ENCODE measurements at regions not wholly inside any gene's neighbourhood (a gene's known extent, or its start where the extent isn't known, plus 50 kb on each side); places are given as distances from the start of the nearest gene placed in this dataset.

DNA sequence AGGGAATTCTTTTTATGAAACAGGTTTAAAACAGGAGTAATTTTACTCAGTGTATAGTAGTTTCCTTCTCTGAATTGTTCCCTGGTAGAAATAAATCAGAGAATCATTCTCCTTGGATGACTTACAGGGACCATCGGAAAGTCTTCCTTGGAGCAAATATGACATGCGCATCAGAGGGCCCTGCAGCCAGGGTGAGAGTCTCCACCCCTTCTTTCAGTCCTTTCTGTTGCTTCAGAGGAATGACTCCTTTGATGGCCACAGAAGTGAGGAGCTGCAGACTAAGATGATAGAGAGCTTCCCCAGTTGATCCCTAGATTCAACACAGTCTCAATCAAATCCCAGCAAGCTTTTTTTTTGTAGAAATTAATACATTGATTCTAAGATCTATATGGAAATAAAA, 294.8 kb upstream of the UMPS start:
- Mint-ChIP-seq H3K4me3 (ENCODE audit: low read depth) (no peak overlapping the region), H3K4me1 (ENCODE audit: low read depth) (no peaks in the 10 kb centered on the region), H3K9me3 (no peaks in the 10 kb centered on the region), H3K27ac (no peak overlapping the region), H3K27me3 (ENCODE audit: low read depth) (no peaks in the 10 kb centered on the region), H3K36me3 (ENCODE audit: low read depth) (no peaks in the 10 kb centered on the region)
- no peak for DNase-seq (ENCODE audit: low spot score)
- intact Hi-C loops (cut with micrococcal nuclease) = no loop called here

DNA sequence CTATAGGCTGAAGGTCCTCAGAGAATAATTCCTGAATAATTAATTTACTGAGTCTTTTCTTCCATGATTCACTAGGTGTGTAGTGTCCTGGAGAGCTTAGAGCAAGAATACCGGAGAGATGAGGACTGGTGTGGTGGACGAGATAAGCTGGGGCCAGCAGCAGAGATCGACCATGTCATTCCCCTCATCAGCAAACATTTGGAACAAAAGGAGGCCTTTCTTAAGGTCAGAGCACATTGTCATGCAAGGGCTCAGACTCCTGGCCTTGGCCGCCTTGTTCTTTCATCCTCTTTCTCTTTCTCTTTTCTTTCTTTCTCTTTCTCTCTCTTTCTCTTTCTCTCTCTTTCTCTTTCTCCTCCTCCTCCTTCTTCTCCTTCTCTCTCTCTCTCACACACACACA, 291.4 kb upstream of the UMPS start:
- Mint-ChIP-seq H3K27me3 (ENCODE audit: low read depth) (no peaks in the 10 kb centered on the region), H3K4me1 (ENCODE audit: low read depth) (no peaks in the 10 kb centered on the region), H3K9me3 (no peaks in the 10 kb centered on the region), H3K27ac (no peak overlapping the region), H3K36me3 (ENCODE audit: low read depth) (no peaks in the 10 kb centered on the region), H3K4me3 (ENCODE audit: low read depth) (no peak overlapping the region)
- no peak for DNase-seq (ENCODE audit: low spot score)
- intact Hi-C loops (cut with micrococcal nuclease) = no loop called here

GRCh38 chr3:124439603-124440002, 290.6 kb upstream of the UMPS start:
- Mint-ChIP-seq H3K4me3 (ENCODE audit: low read depth) (no peak overlapping the region), H3K36me3 (ENCODE audit: low read depth) (no peaks in the 10 kb centered on the region), H3K9me3 (no peaks in the 10 kb centered on the region), H3K4me1 (ENCODE audit: low read depth) (no peaks in the 10 kb centered on the region), H3K27me3 (ENCODE audit: low read depth) (no peaks in the 10 kb centered on the region), H3K27ac (no peak overlapping the region)
- intact Hi-C loops (cut with micrococcal nuclease) = no loop called here
- no peak for DNase-seq (ENCODE audit: low spot score)

GRCh38 chr3:124441766-124442165, 288.5 kb upstream of the UMPS start:
- Mint-ChIP-seq H3K36me3 (ENCODE audit: low read depth) (no peaks in the 10 kb centered on the region), H3K27ac (no peak overlapping the region), H3K27me3 (ENCODE audit: low read depth) (no peaks in the 10 kb centered on the region), H3K4me1 (ENCODE audit: low read depth) (no peaks in the 10 kb centered on the region), H3K4me3 (ENCODE audit: low read depth) (no peak overlapping the region), H3K9me3 (no peaks in the 10 kb centered on the region)
- no peak for DNase-seq (ENCODE audit: low spot score)
- intact Hi-C loops (cut with micrococcal nuclease) = no loop called here

GRCh38 chr3:124442463-124442862, 287.8 kb upstream of the UMPS start:
- Mint-ChIP-seq H3K4me3 (ENCODE audit: low read depth) (no peak overlapping the region), H3K27me3 (ENCODE audit: low read depth) (no peaks in the 10 kb centered on the region), H3K36me3 (ENCODE audit: low read depth) (no peaks in the 10 kb centered on the region), H3K27ac (no peak overlapping the region), H3K9me3 (no peaks in the 10 kb centered on the region), H3K4me1 (ENCODE audit: low read depth) (no peaks in the 10 kb centered on the region)
- no peak for DNase-seq (ENCODE audit: low spot score)
- intact Hi-C loops (cut with micrococcal nuclease) = no loop called here

GRCh38 chr3:124443446-124443845, 286.8 kb upstream of the UMPS start:
- intact Hi-C loops (cut with micrococcal nuclease) = no loop called here
- Mint-ChIP-seq H3K36me3 (ENCODE audit: low read depth) (no peaks in the 10 kb centered on the region), H3K27ac (no peak overlapping the region), H3K9me3 (no peaks in the 10 kb centered on the region), H3K4me3 (ENCODE audit: low read depth) (no peak overlapping the region), H3K27me3 (ENCODE audit: low read depth) (peaks cover 4% of the 10 kb centered on the region), H3K4me1 (ENCODE audit: low read depth) (no peaks in the 10 kb centered on the region)
- DNase-seq (ENCODE audit: low spot score) = no peak

GRCh38 chr3:124444075-124444474, 286.2 kb upstream of the UMPS start:
- no peaks in the 10 kb centered on the region for H3K36me3 Mint-ChIP-seq (ENCODE audit: low read depth)
- H3K27me3 Mint-ChIP-seq (ENCODE audit: low read depth) = peaks cover 4% of the 10 kb centered on the region
- intact Hi-C loops (cut with micrococcal nuclease) = no loop called here
- H3K9me3 Mint-ChIP-seq = no peaks in the 10 kb centered on the region
- H3K27ac Mint-ChIP-seq = no peak overlapping the region
- no peaks in the 10 kb centered on the region for H3K4me1 Mint-ChIP-seq (ENCODE audit: low read depth)
- no peak overlapping the region for H3K4me3 Mint-ChIP-seq (ENCODE audit: low read depth)
- no peak for DNase-seq (ENCODE audit: low spot score)

DNA sequence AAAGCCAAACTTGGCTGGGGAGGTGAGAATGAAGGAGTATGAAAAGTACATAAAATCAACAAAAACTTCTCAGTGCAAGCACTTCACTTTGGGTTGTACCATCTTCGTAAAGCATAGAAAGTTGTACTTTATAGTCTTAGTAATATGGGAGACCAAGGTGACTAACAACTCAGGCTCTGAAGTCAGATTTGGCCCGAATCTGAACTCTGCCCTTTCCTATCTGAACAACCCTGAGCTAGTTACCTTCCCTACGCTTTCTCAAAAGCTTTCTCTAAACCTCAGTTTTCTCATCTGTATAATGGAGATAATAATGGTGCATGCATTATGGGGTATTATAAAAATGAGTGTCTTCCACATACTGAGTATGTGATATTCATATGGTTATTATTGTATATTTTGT, 285.4 kb upstream of the UMPS start:
- no peaks in the 10 kb centered on the region for H3K9me3 Mint-ChIP-seq
- H3K27ac Mint-ChIP-seq = no peak overlapping the region
- H3K27me3 Mint-ChIP-seq (ENCODE audit: low read depth) = peaks cover 4% of the 10 kb centered on the region
- H3K4me3 Mint-ChIP-seq (ENCODE audit: low read depth) = no peak overlapping the region
- no peak for DNase-seq (ENCODE audit: low spot score)
- intact Hi-C loops (cut with micrococcal nuclease) = no loop called here
- H3K36me3 Mint-ChIP-seq (ENCODE audit: low read depth) = no peaks in the 10 kb centered on the region
- no peaks in the 10 kb centered on the region for H3K4me1 Mint-ChIP-seq (ENCODE audit: low read depth)

- no peaks in the 10 kb centered on the region for H3K9me3 Mint-ChIP-seq
- intact Hi-C loops (cut with micrococcal nuclease) = no loop called here
- DNase-seq (ENCODE audit: low spot score) = no peak
- H3K36me3 Mint-ChIP-seq (ENCODE audit: low read depth) = no peaks in the 10 kb centered on the region
- H3K27me3 Mint-ChIP-seq (ENCODE audit: low read depth) = peaks cover 6% of the 10 kb centered on the region
- no peak overlapping the region for H3K27ac Mint-ChIP-seq
- no peaks in the 10 kb centered on the region for H3K4me1 Mint-ChIP-seq (ENCODE audit: low read depth)
- H3K4me3 Mint-ChIP-seq (ENCODE audit: low read depth) = no peak overlapping the region
Observed at GRCh38 chr3:124447845-124448244, 282.4 kb upstream of the UMPS start.

DNA sequence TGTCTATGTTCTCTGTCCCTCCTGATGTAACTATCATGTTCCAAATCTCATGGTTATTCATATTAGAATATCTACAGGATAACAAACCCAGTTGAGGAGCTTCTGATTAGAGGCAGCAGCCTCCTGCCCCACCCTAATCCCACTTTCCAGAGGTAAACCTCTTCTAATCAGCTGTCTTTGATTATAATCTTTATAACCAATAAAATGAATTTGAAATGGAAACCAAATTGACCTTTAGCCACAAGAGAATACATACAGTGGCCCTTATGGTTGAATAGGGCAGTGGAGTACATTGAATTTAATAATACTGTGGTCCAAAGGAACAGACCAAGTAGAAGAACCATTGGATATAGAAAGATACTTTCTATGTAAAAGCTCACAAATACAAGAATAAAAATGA, 281.3 kb upstream of the UMPS start:
- Mint-ChIP-seq H3K27ac (no peak overlapping the region), H3K9me3 (no peaks in the 10 kb centered on the region), H3K4me3 (ENCODE audit: low read depth) (no peak overlapping the region)

DNA sequence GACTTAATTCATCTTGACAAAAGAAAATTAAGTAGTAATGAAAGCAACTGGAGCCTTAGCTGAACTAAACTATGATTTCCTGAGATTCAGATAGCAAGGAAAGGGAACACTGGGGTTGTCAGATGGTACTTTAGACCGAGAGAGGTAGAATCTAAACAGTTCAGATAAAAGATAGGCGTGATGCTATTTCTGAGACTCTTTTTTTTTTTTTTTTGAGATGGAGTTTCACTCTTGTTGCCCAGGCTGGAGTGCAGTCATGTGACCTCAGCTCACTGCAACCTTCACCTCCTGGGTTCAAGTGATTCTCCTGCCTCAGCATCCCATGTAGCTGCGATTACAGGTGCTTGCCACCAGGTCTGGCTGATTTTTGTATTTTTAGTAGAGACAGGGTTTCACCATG, 279.9 kb upstream of the UMPS start:
- DNase-seq (ENCODE audit: low spot score) = no peak
- Mint-ChIP-seq H3K4me1 (ENCODE audit: low read depth) (no peaks in the 10 kb centered on the region), H3K9me3 (no peaks in the 10 kb centered on the region), H3K27ac (no peak overlapping the region), H3K27me3 (ENCODE audit: low read depth) (peaks cover 10% of the 10 kb centered on the region), H3K36me3 (ENCODE audit: low read depth) (no peaks in the 10 kb centered on the region), H3K4me3 (ENCODE audit: low read depth) (no peak overlapping the region)
- intact Hi-C loops (cut with micrococcal nuclease) = no loop called here

More for the DNA sequence above, 281.3 kb upstream of the UMPS start:
- no peak for DNase-seq (ENCODE audit: low spot score)
- Mint-ChIP-seq H3K4me1 (ENCODE audit: low read depth) (no peaks in the 10 kb centered on the region), H3K27me3 (ENCODE audit: low read depth) (peaks cover 6% of the 10 kb centered on the region), H3K36me3 (ENCODE audit: low read depth) (no peaks in the 10 kb centered on the region)
- intact Hi-C loops (cut with micrococcal nuclease) = no loop called here

DNA sequence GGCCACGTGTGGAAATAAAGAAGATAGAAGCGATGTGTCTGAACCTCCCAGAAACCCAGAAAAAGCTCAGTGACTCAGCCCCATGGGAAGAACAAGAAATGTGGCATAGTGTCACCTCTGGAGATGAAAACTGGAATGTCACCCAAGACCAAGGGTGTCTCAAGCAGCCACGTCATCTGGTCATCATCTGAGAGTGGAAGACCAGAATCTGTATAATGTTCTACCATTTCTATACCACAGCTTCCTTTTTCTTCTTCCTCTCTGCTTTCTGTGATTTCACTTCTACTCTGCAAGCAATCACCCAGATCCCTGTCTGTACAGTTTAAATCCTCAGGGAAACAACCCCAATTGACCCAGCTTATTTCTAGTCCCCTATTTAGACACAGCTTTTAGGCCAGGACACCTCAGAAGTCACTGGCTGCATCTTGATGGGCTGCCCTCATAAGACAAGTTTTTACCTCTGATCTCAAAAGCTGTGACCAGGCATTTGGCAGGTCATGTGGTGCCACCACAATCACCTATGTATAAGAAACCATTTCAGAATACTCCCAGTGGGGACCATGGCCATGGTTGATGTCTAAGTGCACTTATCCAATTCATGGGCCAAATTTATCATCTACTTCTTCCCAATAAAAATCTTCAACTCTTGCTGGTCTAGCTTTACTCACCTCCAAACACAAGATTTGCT, 278.5 kb upstream of the UMPS start:
- H3K27me3 Mint-ChIP-seq (ENCODE audit: low read depth) = peaks cover 10% of the 10 kb centered on the region
- no peaks in the 10 kb centered on the region for H3K36me3 Mint-ChIP-seq (ENCODE audit: low read depth)
- no peaks in the 10 kb centered on the region for H3K9me3 Mint-ChIP-seq
- no peak overlapping the region for H3K27ac Mint-ChIP-seq
- no peak overlapping the region for H3K4me3 Mint-ChIP-seq (ENCODE audit: low read depth)
- DNase-seq (ENCODE audit: low spot score) = no peak
- no peaks in the 10 kb centered on the region for H3K4me1 Mint-ChIP-seq (ENCODE audit: low read depth)
- intact Hi-C loops (cut with micrococcal nuclease) = no loop called here

GRCh38 chr3:124453189-124453588, 277.1 kb upstream of the UMPS start:
- no peak for DNase-seq (ENCODE audit: low spot score)
- intact Hi-C loops (cut with micrococcal nuclease) = no loop called here
- Mint-ChIP-seq H3K9me3 (no peaks in the 10 kb centered on the region), H3K4me3 (ENCODE audit: low read depth) (no peak overlapping the region), H3K27me3 (ENCODE audit: low read depth) (peaks cover 9% of the 10 kb centered on the region), H3K4me1 (ENCODE audit: low read depth) (no peaks in the 10 kb centered on the region), H3K27ac (no peak overlapping the region), H3K36me3 (ENCODE audit: low read depth) (no peaks in the 10 kb centered on the region)

- H3K27ac Mint-ChIP-seq = no peak overlapping the region
- intact Hi-C loops (cut with micrococcal nuclease) = no loop called here
- H3K4me1 Mint-ChIP-seq (ENCODE audit: low read depth) = no peaks in the 10 kb centered on the region
- no peaks in the 10 kb centered on the region for H3K9me3 Mint-ChIP-seq
- H3K36me3 Mint-ChIP-seq (ENCODE audit: low read depth) = no peaks in the 10 kb centered on the region
- no peak overlapping the region for H3K4me3 Mint-ChIP-seq (ENCODE audit: low read depth)
- DNase-seq (ENCODE audit: low spot score) = no peak
- peaks cover 11% of the 10 kb centered on the region for H3K27me3 Mint-ChIP-seq (ENCODE audit: low read depth)
Observed at GRCh38 chr3:124455891-124456290, 274.4 kb upstream of the UMPS start.

All from activated T-helper 2 cell treated with anti-CD3 and anti-CD28 coated beads, Interferon-gamma antibody, Interleukin-2, Interleukin-4, amounts not matched to agents 10 μg/mL and 5 μg/mL and 100 μg/mL, durations not matched to agents 14 hours and 24 hours and 36 hours (primary cell).